Activated naive CD8-positive, alpha-beta T cell (primary cell): ENCODE measurements at regions not wholly inside any gene's neighbourhood (a gene's known extent, or its start where the extent isn't known, plus 50 kb on each side); places are given as distances from the start of the nearest gene placed in this dataset.

Source experiments
- H3K27ac Mint-ChIP-seq: one replicate; pipeline ENCODE4 v1.8.0; 2021; ENCODE audit warnings: mixed read lengths
- H3K27me3 Mint-ChIP-seq: one replicate; pipeline ENCODE4 v1.8.0; 2021; ENCODE audit warnings: mixed read lengths
- H3K36me3 Mint-ChIP-seq: one replicate; pipeline ENCODE4 v1.8.0; 2021; ENCODE audit warnings: mixed read lengths
- H3K4me1 Mint-ChIP-seq: one replicate; pipeline ENCODE4 v1.8.0; 2021; ENCODE audit warnings: low read depth, mixed read lengths
- H3K4me3 Mint-ChIP-seq: one replicate; pipeline ENCODE4 v1.8.0; 2021; ENCODE audit warnings: mild to moderate bottlenecking, mixed read lengths
- H3K9me3 Mint-ChIP-seq: one replicate; pipeline ENCODE4 v1.8.0; 2021; ENCODE audit warnings: low read depth, mixed read lengths

DNA sequence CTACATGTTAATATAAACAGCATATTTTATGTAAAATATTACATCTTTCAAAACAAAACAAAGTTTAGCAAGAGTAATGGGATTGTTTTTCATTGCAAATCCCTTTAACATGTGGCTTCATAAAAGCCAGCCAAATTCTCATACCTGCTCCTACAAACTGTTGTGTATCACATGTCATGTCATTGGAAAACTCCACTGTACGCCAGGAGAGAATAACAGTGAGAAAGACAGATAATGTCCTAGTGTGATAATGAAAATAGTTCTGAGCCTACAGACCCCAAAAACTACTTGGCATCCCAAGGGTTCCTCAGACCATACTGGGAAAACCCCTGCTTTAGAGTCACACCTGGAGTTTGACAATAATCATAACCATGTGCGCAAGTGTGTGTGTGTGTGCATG is 182.7 kb upstream of the HNRNPA3 start:
- Mint-ChIP-seq H3K4me1 (no peaks in the 10 kb centered on the region), H3K4me3 (no peak overlapping the region), H3K36me3 (no peaks in the 10 kb centered on the region), H3K27ac (no peak overlapping the region), H3K27me3 (peaks cover 4% of the 10 kb centered on the region), H3K9me3 (no peaks in the 10 kb centered on the region)

GRCh38 chr2:177030451-177031105 is 182.0 kb upstream of the HNRNPA3 start:
- Mint-ChIP-seq H3K36me3 (no peaks in the 10 kb centered on the region), H3K4me3 (no peak overlapping the region)

DNA sequence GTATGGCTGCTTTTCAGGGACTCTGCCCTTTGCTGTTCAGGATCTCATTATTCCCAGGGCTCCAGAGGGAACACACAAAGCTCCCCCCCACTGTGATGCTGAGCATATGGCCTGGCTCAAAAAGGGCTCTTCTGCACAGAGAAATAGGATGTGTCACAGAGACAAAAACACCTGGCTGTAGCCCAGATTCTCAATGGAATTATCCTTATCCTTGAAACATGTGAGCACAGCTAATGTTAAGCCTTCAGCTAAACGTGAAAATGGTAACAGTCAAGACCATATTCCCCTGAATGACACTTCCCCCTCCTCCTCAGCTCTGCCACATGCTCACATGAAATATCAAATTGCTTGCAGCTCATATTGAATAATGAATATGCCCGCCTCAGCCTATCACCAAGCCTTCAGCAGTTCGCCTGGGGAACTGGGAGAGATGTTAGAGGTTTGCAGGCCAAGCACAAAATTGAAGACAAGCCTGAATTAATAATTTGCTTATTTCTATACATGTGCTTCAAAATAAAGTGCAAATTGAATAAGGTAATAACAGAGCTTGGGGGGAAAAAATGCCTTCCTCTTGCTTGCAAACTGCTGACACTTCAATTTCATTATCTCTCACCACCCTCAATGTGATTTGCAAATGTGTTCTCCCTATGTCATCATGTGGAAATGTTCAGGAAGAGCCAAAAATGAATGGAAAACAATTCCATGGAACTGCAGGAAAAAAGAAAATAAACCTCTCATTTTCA is 181.0 kb upstream of the HNRNPA3 start:
- Mint-ChIP-seq H3K27me3 (peaks cover 3% of the 10 kb centered on the region), H3K9me3 (no peaks in the 10 kb centered on the region), H3K4me3 (no peak overlapping the region), H3K36me3 (no peaks in the 10 kb centered on the region), H3K4me1 (no peaks in the 10 kb centered on the region), H3K27ac (no peak overlapping the region)

More at GRCh38 chr2:177030451-177031105, 182.0 kb upstream of the HNRNPA3 start:
- Mint-ChIP-seq H3K4me1 (no peaks in the 10 kb centered on the region), H3K27me3 (peaks cover 6% of the 10 kb centered on the region), H3K9me3 (no peaks in the 10 kb centered on the region), H3K27ac (no peak overlapping the region)

- Mint-ChIP-seq H3K9me3 (no peaks in the 10 kb centered on the region), H3K4me1 (no peaks in the 10 kb centered on the region), H3K27ac (no peak overlapping the region), H3K4me3 (no peak overlapping the region), H3K36me3 (no peaks in the 10 kb centered on the region), H3K27me3 (peaks cover 8% of the 10 kb centered on the region)
These were observed 175.8 kb upstream of the HNRNPA3 start for GRCh38 chr2:177036747-177037146.

DNA sequence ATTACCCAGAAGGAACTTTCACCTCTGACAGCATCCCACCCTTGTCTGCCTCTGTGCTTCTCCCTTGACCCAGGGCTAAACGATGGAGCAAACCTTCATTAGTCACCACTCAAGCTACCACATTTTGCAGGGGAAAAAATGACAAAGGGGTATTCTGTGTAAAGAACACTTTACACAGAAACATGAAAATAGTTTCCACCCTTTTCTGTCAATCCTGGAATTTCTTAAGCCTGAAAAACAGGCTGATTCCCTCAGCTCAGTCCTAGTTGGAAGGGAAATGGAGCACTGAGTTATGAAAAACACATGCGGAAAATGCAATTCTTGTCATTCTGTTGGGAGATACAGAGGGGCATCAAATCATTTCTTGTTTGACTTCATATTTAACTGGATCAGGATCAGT is 175.0 kb upstream of the HNRNPA3 start:
- Mint-ChIP-seq H3K4me3 (no peak overlapping the region), H3K27me3 (peaks cover 8% of the 10 kb centered on the region), H3K9me3 (no peaks in the 10 kb centered on the region), H3K36me3 (no peaks in the 10 kb centered on the region), H3K4me1 (no peaks in the 10 kb centered on the region), H3K27ac (no peak overlapping the region)

GRCh38 chr2:177038787-177039484 is 173.7 kb upstream of the HNRNPA3 start:
- Mint-ChIP-seq H3K36me3 (no peaks in the 10 kb centered on the region), H3K27ac (no peak overlapping the region), H3K27me3 (peaks cover 11% of the 10 kb centered on the region), H3K9me3 (no peaks in the 10 kb centered on the region), H3K4me1 (no peaks in the 10 kb centered on the region), H3K4me3 (no peak overlapping the region)

GRCh38 chr2:177042311-177042710 is 170.3 kb upstream of the HNRNPA3 start:
- H3K4me3 Mint-ChIP-seq, result no peak overlapping the region
- H3K27ac Mint-ChIP-seq, result no peak overlapping the region
- H3K9me3 Mint-ChIP-seq, result no peaks in the 10 kb centered on the region
- peaks cover 9% of the 10 kb centered on the region for H3K27me3 Mint-ChIP-seq
- H3K4me1 Mint-ChIP-seq, result no peaks in the 10 kb centered on the region
- no peaks in the 10 kb centered on the region for H3K36me3 Mint-ChIP-seq

DNA sequence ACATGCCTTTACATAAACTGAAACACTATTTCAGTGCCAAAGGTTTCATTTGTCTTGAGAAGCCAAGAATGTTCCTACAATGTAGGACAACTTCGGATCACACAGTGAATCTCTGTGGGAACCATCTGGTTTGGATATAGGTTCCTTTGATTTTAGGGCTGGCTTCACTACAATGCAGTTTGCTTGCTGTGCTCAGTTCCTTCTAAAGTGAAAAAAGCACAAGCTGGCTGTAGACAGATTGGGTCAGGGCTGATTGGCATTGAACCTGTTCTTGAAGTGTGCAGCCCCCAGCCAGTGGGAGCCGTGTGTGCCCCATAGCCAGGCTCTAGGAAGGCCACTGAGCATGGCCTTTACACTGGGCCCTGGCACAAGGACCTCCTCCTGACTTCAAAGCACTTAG is 167.9 kb upstream of the HNRNPA3 start:
- no peaks in the 10 kb centered on the region for H3K36me3 Mint-ChIP-seq
- no peaks in the 10 kb centered on the region for H3K4me1 Mint-ChIP-seq
- H3K27me3 Mint-ChIP-seq, result peaks cover 6% of the 10 kb centered on the region
- H3K9me3 Mint-ChIP-seq, result no peaks in the 10 kb centered on the region
- no peak overlapping the region for H3K27ac Mint-ChIP-seq
- no peak overlapping the region for H3K4me3 Mint-ChIP-seq

DNA sequence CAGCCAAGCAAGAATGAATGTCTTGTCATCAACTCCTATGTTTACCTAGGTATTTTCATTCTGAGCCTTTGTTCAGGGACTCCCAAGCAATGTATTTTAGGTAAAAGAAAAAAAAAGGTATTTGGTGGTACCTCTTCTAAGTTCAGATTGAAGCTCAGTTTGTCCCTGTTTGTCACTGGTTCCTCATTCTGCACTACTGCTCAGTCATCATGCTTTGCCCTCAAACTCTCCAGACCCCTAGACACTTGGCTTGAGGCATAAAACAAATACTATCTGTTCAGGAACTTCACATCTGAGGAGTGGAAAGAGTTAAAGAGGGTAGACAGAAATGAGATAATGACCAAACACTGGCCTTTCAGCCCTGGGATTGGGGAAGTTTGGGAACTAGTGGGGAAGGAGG is 163.6 kb upstream of the HNRNPA3 start:
- Mint-ChIP-seq H3K4me3 (no peak overlapping the region), H3K27ac (no peak overlapping the region), H3K27me3 (peaks cover 1% of the 10 kb centered on the region), H3K4me1 (no peaks in the 10 kb centered on the region), H3K36me3 (no peaks in the 10 kb centered on the region), H3K9me3 (no peaks in the 10 kb centered on the region)

DNA sequence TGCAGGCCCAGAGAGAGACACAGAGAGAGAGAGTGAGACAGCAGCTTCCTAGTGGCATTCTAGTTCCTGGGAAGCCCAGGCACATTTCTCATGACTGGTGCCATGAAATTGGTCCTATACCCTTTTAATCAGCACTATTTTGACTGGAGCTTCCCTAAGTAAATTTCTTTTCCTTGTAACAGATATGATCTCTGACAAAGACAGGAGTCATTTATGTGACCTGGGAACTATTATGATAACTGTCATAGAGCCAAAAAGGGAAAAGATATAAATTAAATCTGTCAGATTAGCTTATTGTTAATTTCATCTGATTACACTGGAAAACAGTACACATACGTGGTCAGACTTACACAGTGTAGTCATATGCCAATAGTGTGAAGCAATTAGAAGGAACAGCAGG is 161.3 kb upstream of the HNRNPA3 start:
- Mint-ChIP-seq H3K27me3 (peaks cover 1% of the 10 kb centered on the region), H3K4me3 (no peak overlapping the region), H3K4me1 (no peaks in the 10 kb centered on the region), H3K27ac (no peak overlapping the region), H3K9me3 (no peaks in the 10 kb centered on the region), H3K36me3 (no peaks in the 10 kb centered on the region)

GRCh38 chr2:177052471-177052870 is 160.1 kb upstream of the HNRNPA3 start:
- no peak overlapping the region for H3K4me3 Mint-ChIP-seq
- no peaks in the 10 kb centered on the region for H3K4me1 Mint-ChIP-seq
- H3K27me3 Mint-ChIP-seq, result peaks cover 1% of the 10 kb centered on the region
- H3K27ac Mint-ChIP-seq, result no peak overlapping the region
- H3K36me3 Mint-ChIP-seq, result no peaks in the 10 kb centered on the region
- H3K9me3 Mint-ChIP-seq, result no peaks in the 10 kb centered on the region

- H3K27ac Mint-ChIP-seq, result no peak overlapping the region
- H3K9me3 Mint-ChIP-seq, result no peaks in the 10 kb centered on the region
- peaks cover 1% of the 10 kb centered on the region for H3K27me3 Mint-ChIP-seq
- no peak overlapping the region for H3K4me3 Mint-ChIP-seq
- no peaks in the 10 kb centered on the region for H3K4me1 Mint-ChIP-seq
- H3K36me3 Mint-ChIP-seq, result no peaks in the 10 kb centered on the region
These were observed 159.6 kb upstream of the HNRNPA3 start for GRCh38 chr2:177053038-177053437.

- Mint-ChIP-seq H3K4me3 (no peak overlapping the region), H3K4me1 (no peaks in the 10 kb centered on the region), H3K27me3 (peaks cover 1% of the 10 kb centered on the region), H3K27ac (no peak overlapping the region), H3K9me3 (no peaks in the 10 kb centered on the region), H3K36me3 (no peaks in the 10 kb centered on the region)
These were observed 158.9 kb upstream of the HNRNPA3 start for GRCh38 chr2:177053716-177054115.

DNA sequence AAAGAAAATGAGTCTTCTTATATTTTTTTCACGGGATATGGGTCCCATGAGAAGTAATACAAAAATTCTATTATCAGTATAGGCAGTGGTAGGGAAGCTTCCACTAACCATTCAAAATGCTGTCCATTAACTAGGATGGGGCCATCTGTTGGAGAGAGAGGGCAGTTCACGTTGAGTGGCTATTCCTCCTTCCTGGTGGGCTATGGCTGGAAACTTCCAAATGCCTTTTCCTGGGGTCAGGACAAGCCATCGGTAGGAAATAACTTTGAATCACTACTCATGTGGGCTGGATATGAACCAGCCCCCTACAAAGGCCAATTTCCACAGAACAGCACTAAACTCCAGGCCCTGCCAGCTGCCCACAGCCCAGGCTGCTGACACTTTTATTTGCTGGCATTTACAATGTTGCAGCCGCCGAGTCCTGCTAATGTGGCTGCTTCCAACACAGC is 156.1 kb upstream of the HNRNPA3 start:
- Mint-ChIP-seq H3K27ac (no peak overlapping the region), H3K4me3 (no peak overlapping the region), H3K36me3 (no peaks in the 10 kb centered on the region), H3K27me3 (no peaks in the 10 kb centered on the region), H3K9me3 (no peaks in the 10 kb centered on the region), H3K4me1 (no peaks in the 10 kb centered on the region)

DNA sequence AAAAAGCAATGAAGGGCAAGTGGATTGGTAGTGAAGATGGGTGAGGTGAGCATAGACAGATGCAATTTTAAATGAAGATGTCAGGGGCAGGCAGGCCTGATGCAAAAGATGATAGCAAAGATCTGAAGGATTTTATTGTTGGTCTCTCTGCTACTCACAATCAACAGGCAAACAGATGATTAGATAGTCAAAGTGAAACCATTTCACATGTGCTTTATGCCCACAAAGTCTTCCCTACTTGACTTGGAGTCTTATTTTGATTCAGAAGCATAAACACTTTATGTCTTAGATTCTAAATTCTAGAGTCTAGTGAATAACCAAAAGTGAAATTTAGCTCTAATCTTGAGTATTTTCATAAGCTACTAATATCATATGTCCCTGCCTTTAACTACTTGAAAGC is 153.8 kb upstream of the HNRNPA3 start:
- Mint-ChIP-seq H3K27ac (no peak overlapping the region), H3K9me3 (no peaks in the 10 kb centered on the region), H3K4me1 (no peaks in the 10 kb centered on the region), H3K27me3 (peaks cover 3% of the 10 kb centered on the region), H3K36me3 (peaks cover 2% of the 10 kb centered on the region), H3K4me3 (no peak overlapping the region)
